Omental fat pad (tissue), 3 donors: ENCODE measurements at regions not wholly inside any gene's neighbourhood (a gene's known extent, or its start where the extent isn't known, plus 50 kb on each side); places are given as distances from the start of the nearest gene placed in this dataset.
"Not testable (repeated sequence)": the region's sequence is repeated elsewhere in the genome, so short reads cannot be mapped to it uniquely, and the experiment has no call there.

Experiments used
- ATAC-seq: fragments of 150-250 bp; one replicate; pipeline ENCODE4 v1.9.1; 2016; ENCODE audit warnings: mild to moderate bottlenecking, moderate library complexity; ENCODE audit not compliant: low FRiP score
- DNase-seq: peaks from one replicate; pipeline ENCODE4 v3.0.0-alpha.2; 2019; ENCODE audit warnings: low spot score
- TF ChIP-seq, protein P1 (sequence below), 3 donors: fragments of 450-650 bp; IDR thresholded peaks; one replicate each; pipeline ENCODE4 v1.5.1; 2016 to 2017; ENCODE audit warnings: antibody characterized with exemption in 3 of 3, mild to moderate bottlenecking in 3 of 3, moderate library complexity in 2 of 3

DNA sequence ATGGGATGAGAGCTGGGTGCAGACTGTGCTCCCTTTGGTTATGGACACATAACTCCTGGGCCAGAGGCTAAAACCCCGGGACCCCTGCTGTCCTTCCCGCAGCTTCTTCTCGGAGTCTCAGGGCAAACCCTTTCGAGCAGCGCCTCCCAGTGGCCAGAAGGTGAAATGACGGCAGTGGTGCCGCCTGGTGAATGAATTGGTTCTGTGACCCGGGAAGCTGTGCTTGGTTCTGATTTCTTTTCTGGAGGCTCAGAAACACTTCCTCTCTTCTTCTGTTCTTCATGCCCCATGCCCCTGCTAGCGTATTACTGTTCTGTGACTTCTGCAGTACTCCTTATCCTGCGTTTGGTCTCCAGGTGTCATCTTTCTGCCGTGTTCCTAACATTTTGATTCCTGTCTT, 104.7 kb upstream of the CCZ1B start:
- DNase-seq, ATAC-seq: not testable (repeated sequence)

DNA sequence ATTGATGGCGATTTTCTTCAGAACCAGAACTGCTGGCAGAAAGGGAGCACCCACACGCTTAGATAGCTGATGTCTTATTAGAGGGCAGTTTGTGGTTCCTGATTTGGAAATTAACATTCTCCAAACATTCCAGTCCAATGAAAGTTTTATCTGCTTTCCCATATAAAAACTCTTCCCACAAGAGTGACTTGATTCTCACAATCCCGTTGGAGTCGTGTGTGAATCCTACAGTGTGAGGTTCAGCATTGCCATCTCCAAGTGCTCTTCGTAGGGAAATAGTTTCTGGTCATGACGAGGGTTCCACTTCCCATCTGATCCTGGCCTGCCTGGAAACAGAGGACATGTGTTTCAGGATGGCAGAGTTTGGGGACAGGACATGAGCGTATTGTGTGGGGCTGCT, 105.4 kb upstream of the CCZ1B start:
- ATAC-seq, result not testable (repeated sequence)

DNA sequence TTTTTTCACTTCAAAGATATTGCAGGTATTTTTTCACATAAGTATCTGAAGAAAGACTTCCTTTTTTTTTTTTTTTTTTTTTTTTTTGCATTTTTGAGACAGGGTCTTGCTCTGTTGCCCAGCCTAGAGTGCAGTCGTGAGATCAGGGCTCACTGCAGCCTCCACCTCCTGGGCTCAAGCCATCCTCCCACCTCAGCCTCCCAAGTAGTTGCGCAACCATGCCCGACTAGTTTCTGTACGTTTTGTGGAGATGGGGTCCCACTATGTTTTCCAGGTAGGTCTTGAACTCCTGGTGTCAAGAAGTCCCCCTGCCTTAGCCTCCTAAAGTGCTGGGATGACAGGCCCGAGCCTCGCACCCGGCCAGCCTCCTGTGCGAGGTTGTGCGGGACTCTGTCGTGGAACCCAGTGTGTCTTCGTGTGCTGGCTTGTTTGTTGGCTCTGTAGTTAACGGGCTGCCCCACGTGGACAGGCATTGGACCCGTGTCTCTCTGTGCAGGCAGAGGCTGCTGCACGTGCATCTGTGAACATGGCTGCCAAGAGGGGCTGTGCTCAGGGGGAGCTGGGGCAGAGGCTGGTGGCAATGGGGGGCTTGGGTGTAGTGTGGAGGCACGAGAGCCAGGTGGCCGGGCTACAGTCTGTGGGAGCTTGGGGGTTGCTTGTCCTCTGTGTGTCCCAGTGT, 108.0 kb upstream of the CCZ1B start:
- ATAC-seq, DNase-seq: not testable (repeated sequence)

More for the DNA sequence above, 105.4 kb upstream of the CCZ1B start:
- not testable (repeated sequence) for DNase-seq

DNA sequence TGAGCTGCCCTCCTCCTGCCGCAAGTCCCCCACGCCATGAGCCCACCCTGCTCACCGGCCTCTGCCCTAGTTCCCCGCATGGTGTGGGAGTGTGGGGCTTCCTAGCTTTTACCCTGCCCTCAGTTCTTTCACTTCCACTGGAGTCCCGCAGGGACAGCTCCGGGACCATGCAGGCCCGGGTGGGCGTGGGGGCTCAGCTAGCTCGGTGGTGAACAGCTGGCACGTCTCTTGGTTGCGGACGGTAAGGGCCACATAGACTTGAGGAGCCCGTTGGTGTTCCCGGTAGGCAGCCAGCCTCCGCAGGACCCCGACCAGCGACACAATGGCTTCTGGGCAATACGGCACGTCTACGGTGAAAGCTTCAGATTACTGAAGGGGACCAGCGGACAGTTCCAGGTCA, 108.9 kb upstream of the CCZ1B start:
- no peak for ATAC-seq
- DNase-seq, result no peak
- TF ChIP-seq, protein P1, sequence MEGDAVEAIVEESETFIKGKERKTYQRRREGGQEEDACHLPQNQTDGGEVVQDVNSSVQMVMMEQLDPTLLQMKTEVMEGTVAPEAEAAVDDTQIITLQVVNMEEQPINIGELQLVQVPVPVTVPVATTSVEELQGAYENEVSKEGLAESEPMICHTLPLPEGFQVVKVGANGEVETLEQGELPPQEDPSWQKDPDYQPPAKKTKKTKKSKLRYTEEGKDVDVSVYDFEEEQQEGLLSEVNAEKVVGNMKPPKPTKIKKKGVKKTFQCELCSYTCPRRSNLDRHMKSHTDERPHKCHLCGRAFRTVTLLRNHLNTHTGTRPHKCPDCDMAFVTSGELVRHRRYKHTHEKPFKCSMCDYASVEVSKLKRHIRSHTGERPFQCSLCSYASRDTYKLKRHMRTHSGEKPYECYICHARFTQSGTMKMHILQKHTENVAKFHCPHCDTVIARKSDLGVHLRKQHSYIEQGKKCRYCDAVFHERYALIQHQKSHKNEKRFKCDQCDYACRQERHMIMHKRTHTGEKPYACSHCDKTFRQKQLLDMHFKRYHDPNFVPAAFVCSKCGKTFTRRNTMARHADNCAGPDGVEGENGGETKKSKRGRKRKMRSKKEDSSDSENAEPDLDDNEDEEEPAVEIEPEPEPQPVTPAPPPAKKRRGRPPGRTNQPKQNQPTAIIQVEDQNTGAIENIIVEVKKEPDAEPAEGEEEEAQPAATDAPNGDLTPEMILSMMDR (IDR thresholded peaks at IDR 0.05), result no peak

DNA sequence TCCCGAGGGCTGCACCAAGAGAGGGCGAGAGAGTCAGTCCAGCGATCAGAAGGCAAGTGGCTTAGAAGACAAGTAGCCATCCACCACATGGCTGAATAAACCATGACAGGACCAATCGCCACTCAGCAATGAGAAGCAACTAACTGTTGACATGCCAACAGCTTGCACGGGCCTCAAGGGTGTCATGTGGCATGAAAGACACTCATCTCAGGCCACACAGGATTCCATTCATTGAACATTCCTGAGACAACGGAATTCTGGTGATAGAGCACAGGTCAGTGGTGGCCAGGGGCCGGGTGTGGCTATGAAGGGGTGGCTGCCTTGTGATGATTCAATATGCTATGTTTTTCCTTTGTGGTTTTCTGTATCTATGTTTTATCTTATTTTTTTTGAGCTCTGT, 110.6 kb upstream of the CCZ1B start:
- ATAC-seq, DNase-seq: not testable (repeated sequence)

DNA sequence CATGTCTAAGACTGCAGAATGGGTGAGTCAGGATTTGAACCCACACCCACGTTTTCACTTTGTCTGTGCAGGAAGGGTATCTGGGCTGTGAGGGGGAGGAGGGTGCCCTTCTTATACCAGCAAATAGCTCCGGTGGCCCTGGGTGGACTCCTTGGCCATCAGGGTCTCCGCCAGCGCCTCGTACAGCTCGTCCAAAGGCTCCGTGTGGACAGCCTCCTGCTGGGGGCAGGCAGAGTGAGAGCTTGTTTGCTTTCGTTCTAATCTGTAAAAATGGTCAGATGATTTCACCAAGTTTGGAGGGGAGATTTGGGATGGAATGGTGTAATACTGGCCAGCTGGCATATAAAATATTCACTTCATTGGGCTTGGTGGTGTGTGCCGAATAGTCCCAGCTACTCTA, 111.7 kb upstream of the CCZ1B start:
- DNase-seq, result not testable (repeated sequence)

DNA sequence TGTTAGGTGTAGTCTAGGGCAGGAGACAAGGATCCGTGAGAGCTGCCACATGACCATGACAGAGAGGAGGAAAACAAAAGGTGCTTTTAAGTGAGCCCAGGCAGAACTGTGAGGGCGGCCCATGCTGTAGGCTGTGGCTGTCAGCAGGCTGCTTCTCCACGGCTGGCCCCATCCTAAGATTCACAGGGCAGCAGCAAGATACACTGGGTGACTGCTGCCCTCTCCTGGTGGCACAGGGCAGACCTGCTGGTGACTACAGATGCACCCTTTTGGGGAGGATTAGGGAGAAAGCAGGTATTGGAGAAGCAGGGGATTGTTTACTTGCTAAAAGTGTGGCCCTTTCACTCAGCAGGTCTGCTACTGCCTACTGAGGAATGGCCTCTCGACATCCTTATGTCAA, 112.2 kb upstream of the CCZ1B start:
- ATAC-seq, DNase-seq: not testable (repeated sequence)

More for the DNA sequence above, 111.7 kb upstream of the CCZ1B start:
- ATAC-seq, result not testable (repeated sequence)

DNA sequence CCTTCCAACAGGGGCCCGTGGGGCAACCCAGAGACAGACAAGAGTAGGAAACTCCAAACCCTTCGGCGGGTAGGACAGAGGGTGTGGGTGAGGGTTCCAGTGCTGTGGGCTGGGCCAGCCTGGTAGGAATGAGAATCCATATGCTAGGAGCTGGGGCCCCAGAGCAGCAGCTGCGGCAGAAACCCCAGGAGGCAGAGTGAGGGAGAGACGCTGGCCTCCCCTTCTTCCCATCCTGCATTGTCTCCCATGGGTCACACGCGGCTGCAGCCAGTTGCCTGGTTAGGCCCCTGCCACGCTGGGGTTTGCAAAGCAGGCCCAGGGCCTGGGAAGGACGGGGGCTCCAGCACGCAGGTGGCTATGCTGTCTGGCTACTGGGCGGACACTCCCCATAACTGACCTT, 113.1 kb upstream of the CCZ1B start:
- not testable (repeated sequence) for DNase-seq, ATAC-seq

DNA sequence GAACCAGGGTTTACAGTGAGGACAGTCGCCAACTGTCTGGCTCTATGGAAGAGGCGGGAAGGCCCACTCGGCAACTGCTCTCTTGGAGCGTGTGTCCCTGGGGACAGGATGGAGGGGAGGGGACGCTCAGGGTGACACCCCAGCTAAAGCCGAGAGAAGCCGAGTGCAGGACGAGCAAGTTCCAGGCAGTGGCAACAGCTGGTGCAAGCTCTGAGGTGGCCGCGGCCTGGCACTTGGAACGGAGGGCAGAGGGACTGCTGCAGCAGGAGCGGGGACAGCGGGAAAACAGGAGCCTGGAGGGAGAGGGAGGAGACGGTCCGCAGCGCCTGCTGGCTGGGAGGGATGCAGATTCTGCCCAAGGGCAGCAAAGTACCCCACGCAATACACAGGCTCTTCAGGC, 113.8 kb upstream of the CCZ1B start:
- DNase-seq, ATAC-seq: not testable (repeated sequence)

DNA sequence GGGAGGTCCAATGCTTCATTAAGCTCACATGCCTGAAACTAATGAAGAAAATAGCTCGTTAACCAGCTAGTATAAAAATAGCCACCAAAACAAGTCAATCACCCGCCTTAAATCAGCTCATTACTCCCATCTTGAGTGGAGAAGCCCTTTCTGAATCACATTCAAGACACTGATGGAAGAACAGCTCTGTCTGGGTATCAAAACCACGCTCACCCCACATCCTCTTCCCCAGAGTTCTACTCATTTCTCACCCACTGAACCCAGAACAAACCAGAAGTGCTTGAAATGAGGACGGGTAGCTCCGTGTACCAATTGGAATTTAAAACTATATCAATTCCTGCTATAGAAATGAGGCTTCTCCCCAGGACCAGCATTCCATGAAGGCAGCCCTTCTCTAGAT, 120.8 kb upstream of the CCZ1B start:
- DNase-seq, ATAC-seq: not testable (repeated sequence)

DNA sequence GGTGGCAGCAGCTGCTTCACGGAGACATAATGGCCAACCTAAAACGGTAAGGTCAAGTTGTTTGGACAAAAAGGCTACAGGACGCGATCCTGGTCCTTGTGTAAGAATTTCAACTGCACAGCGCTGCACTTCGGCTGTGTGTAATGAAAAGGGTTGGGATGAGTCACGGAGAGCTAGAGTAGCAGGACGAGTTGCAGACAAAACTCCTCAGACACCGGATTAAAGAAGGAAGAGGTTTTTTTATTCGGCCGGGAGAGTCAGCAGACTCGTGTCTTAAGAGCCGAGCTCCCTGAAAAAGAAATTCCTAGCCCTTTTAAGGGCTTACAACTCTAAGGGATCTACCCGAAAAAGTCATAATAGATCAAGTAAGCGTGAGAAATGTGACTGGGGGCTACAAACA, 124.2 kb upstream of the CCZ1B start:
- not testable (repeated sequence) for ATAC-seq, DNase-seq

DNA sequence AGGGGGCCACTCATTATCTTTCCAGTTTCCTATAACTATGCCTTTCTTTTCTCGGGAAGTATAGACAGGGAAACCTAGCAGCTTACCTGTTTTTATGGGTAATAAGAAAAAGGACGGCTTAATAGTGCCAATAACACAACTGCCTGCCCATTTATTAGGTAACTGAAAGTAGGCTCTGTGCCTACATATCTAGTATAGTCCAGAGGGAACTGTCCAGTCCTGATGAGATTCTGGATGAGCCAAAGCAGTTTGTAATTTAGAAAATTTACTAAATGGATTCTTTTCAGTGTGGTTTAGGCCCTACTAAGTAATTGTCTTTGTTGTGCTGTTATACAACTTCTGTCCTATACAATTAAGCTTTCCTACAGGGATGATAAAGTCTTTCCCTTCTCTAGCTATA, 125.5 kb upstream of the CCZ1B start:
- ATAC-seq, result not testable (repeated sequence)

DNA sequence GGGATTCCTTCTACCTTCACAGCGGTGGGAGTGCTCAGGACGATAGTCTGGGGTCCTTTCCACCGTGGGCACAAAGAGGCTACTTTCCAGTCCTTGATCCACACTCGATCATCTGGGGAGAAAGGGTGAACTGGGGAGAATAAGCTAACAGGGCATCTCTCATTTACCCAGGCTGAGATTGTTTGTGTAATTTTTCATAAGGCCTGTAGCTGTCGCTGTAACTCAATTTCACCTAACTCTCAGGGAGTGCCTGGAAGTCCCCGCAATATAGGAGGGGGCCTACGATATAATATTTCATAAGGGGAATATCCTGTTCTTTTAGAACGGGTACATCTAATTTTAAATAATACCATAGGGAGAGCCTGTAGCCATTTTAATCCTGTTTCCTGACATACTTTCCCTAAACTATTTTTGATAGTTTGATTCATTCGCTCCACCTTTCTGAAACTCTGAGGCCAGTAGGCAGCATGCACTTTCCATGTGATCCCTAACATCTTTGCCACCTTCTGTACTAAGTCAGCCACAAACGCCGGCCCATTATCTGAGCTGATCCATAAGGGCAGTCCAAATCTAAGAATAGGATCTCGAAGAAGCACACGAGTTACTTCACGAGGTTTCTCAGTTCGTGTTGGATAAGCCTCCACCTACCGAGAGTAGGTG, 127.2 kb upstream of the CCZ1B start:
- ATAC-seq, result not testable (repeated sequence)

More for the DNA sequence above, 125.5 kb upstream of the CCZ1B start:
- DNase-seq, result not testable (repeated sequence)

DNA sequence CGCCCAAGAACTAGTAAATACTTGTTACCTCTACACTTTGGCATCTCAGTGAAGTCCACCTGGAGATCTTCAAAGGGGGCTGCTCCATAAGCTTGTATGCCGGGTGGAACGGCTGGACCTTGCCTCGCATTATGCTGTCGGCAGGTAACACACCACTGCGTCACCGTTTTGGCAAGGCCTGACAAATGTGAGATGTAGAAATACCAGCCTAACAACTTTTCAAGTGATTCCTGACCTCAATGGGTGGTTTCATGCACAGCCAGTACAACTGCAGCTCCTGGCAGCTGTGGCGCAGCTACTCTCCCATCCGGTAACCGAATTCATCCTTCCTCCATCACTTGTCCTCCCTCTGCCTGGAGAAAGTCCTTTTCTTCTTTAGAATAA, 127.7 kb upstream of the CCZ1B start:
- ATAC-seq, result not testable (repeated sequence)

More for the DNA sequence above, 127.2 kb upstream of the CCZ1B start:
- not testable (repeated sequence) for DNase-seq

DNA sequence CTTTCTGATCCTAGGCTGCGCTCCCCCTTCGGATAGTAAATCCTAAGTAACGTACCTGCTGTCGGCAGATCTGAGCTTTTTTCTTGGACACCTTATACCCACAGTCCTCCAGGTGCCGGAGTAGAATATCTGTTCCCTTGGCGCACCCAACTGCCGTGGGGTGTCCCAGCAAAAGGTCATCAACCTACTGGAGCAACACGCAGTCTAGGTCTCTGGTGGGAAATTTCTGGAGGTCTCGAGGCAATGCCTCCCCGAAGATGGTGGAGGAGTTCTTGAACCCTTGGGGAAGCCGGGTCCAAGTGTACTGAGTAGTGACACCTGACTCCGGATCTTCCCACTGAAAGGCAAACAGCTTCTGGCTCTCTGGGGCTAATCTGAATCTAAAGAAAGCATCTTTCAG, 129.3 kb upstream of the CCZ1B start:
- not testable (repeated sequence) for ATAC-seq, DNase-seq

More for the DNA sequence above, 127.7 kb upstream of the CCZ1B start:
- DNase-seq, result not testable (repeated sequence)

DNA sequence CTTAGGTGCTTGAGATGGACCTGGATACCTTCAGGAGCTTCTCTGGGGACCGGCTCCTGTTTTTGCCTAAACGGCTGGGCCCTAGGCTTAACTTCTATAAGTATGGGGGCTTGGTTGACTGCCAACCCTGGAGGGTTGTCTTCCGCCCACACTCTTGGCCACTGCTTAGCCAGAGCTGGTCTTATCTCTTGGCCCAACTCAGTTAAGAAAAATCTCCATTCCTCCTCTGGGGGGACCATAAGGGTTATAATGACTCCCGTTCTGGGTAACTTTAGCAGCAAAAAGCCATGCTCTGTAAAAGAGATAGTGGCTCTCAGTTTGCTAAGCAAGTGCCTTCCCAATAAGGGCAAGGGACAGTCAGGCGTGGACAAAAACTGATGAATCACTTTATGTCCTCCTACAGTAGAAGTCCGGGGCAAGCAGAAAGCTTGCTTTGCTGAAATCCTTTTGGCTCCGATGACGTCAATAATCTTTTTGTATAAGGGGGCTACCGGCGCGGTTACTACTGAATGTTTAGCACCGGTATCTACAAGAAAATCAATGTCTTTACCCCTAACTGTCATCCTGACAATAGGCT, 130.0 kb upstream of the CCZ1B start:
- not testable (repeated sequence) for ATAC-seq, DNase-seq

DNA sequence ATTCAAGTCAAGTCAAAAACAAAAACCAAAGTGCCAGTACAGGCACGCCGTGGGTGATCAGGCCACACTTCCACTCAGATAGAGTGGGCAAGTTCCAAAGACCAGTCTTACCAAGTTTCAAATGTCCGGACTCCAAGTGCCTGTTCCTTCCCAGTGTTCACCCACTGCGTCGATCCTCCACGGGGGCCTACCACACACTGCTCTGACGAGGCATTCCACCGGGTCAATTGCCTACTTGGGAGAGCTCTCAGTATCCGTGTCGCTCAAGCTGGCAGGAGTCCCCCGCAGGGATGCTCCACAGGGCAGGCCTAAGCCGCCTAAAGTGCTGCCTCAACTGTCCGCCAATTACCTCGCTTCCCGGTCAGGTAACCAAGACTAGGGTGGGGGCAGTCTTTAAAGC, 132.3 kb upstream of the CCZ1B start:
- ATAC-seq, DNase-seq: not testable (repeated sequence)

DNA sequence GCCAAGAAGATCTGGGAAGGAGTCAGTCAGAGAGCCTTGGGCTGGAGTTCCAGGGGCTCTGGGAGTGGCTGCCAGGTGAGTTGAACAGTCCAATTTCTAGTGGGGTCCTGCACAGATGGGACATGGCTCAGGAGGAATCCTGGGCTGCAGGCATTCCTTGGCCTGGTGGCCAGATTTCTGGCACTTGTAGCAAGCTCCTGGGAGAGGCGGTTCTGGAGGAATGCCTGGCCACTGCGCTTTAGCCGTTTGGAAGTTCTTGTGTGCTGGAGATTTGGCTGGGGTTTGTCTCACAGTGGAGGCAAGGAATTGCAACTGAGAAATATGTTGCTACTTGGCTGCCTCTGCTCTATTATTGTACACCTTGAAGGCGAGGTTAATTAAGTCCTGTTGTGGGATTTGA, 133.9 kb upstream of the CCZ1B start:
- not testable (repeated sequence) for ATAC-seq, DNase-seq

DNA sequence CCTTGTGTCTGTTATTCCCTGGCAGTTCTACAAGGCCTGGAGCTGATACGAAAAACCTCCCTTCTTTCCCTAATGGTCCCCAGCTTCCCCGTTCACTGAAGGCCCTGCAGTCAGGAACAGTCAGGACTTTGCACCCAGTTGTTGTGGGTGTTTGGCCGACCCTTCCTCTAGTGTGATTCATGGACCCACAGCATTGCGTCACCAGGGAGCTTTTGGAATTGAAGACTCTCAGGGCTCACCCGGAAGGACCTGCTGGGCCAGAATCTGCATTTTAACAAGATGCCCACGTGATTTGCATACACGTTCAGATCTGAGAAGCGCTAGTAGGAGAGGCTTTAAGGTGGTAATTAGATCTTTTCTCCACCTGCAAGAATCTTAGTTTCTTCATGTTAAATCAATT, 136.8 kb upstream of the CCZ1B start:
- DNase-seq, ATAC-seq: not testable (repeated sequence)
